ENCODE measurements at regions not wholly inside any gene's neighbourhood (a gene's known extent, or its start where the extent isn't known, plus 50 kb on each side); places are given as distances from the start of the nearest gene placed in this dataset.

GRCh38 chr7:115101199-115101598 lies 179.3 kb downstream of the MDFIC start:
- TF ChIP-seq, protein P1, sequence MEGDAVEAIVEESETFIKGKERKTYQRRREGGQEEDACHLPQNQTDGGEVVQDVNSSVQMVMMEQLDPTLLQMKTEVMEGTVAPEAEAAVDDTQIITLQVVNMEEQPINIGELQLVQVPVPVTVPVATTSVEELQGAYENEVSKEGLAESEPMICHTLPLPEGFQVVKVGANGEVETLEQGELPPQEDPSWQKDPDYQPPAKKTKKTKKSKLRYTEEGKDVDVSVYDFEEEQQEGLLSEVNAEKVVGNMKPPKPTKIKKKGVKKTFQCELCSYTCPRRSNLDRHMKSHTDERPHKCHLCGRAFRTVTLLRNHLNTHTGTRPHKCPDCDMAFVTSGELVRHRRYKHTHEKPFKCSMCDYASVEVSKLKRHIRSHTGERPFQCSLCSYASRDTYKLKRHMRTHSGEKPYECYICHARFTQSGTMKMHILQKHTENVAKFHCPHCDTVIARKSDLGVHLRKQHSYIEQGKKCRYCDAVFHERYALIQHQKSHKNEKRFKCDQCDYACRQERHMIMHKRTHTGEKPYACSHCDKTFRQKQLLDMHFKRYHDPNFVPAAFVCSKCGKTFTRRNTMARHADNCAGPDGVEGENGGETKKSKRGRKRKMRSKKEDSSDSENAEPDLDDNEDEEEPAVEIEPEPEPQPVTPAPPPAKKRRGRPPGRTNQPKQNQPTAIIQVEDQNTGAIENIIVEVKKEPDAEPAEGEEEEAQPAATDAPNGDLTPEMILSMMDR (conservative IDR thresholded peaks at IDR 0.05): no peak
- TF ChIP-seq EZH2 (IDR thresholded peaks at IDR 0.05; ENCODE audit: low read depth): no peak

Data from PC-9 (cell line).